ENCODE measurements at regions not wholly inside any gene's neighbourhood (a gene's known extent, or its start where the extent isn't known, plus 50 kb on each side); places are given as distances from the start of the nearest gene placed in this dataset.

DNA sequence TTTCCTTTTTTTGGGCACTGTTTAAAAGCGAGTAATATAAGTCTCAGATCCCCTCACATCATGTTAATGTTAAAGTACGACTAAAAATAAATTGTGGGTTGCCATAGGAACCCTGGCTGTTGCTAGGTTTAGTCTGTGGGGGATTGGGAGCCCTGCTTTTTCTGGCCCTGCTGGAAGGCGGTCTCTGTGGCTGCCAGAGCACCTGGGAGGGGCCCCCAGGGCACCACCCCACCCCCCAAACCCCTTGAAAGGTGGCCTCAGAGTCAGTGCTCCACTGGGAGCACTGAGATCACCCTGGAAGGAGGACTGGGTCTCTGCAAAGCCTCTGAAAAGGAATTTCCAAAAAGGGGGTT lies 66.2 kb upstream of the NEURL1B start:
- no peak overlapping the region for H3K4me3 ChIP-seq
- 0 out of 2 replicates have a peak overlapping the region, but pooled peaks have one; percentile 5 for H3K4me2 ChIP-seq
- no peaks in the 10 kb centered on the region for H3K79me2 ChIP-seq (replicated peaks; ENCODE audit: insufficient read depth)
- H3F3A ChIP-seq (replicated peaks; ENCODE audit: low read depth) = no peaks in the 10 kb centered on the region
- no peaks in the 10 kb centered on the region for H3K36me3 ChIP-seq (ENCODE audit: insufficient read depth)
- H3K4me1 ChIP-seq (ENCODE audit: insufficient read depth) = peaks cover 20% of the 10 kb centered on the region
- DNase-seq (ENCODE audit: low spot score) (no peak), ATAC-seq (no peak; the same call in 1 of the 3 replicates)
- Mint-ChIP-seq H3K27ac (no peak overlapping the region; the same call in 1 of the 2 replicates), H3K36me3 (ENCODE audit: low read depth) (no peaks in the 10 kb centered on the region), H3K27me3 (ENCODE audit: insufficient read depth, low read depth, poor library complexity) (peaks cover 21% of the 10 kb centered on the region), H3K4me3 (no peak overlapping the region), H3K4me1 (peaks cover 31% of the 10 kb centered on the region), H3K9me3 (no peaks in the 10 kb centered on the region)
- H3K27ac ChIP-seq (ENCODE audit: low read depth) = no peak overlapping the region
- no peaks in the 10 kb centered on the region for H4K20me1 ChIP-seq (replicated peaks; ENCODE audit: insufficient read depth)
- no peak for TF ChIP-seq ZNF114 (CRISPR knock-in tag; IDR thresholded peaks at IDR 0.05)
- no peak for TF ChIP-seq STAT1 (IDR thresholded peaks at IDR 0.05; ENCODE audit: unreplicated experiment)
- TF ChIP-seq, protein P1, sequence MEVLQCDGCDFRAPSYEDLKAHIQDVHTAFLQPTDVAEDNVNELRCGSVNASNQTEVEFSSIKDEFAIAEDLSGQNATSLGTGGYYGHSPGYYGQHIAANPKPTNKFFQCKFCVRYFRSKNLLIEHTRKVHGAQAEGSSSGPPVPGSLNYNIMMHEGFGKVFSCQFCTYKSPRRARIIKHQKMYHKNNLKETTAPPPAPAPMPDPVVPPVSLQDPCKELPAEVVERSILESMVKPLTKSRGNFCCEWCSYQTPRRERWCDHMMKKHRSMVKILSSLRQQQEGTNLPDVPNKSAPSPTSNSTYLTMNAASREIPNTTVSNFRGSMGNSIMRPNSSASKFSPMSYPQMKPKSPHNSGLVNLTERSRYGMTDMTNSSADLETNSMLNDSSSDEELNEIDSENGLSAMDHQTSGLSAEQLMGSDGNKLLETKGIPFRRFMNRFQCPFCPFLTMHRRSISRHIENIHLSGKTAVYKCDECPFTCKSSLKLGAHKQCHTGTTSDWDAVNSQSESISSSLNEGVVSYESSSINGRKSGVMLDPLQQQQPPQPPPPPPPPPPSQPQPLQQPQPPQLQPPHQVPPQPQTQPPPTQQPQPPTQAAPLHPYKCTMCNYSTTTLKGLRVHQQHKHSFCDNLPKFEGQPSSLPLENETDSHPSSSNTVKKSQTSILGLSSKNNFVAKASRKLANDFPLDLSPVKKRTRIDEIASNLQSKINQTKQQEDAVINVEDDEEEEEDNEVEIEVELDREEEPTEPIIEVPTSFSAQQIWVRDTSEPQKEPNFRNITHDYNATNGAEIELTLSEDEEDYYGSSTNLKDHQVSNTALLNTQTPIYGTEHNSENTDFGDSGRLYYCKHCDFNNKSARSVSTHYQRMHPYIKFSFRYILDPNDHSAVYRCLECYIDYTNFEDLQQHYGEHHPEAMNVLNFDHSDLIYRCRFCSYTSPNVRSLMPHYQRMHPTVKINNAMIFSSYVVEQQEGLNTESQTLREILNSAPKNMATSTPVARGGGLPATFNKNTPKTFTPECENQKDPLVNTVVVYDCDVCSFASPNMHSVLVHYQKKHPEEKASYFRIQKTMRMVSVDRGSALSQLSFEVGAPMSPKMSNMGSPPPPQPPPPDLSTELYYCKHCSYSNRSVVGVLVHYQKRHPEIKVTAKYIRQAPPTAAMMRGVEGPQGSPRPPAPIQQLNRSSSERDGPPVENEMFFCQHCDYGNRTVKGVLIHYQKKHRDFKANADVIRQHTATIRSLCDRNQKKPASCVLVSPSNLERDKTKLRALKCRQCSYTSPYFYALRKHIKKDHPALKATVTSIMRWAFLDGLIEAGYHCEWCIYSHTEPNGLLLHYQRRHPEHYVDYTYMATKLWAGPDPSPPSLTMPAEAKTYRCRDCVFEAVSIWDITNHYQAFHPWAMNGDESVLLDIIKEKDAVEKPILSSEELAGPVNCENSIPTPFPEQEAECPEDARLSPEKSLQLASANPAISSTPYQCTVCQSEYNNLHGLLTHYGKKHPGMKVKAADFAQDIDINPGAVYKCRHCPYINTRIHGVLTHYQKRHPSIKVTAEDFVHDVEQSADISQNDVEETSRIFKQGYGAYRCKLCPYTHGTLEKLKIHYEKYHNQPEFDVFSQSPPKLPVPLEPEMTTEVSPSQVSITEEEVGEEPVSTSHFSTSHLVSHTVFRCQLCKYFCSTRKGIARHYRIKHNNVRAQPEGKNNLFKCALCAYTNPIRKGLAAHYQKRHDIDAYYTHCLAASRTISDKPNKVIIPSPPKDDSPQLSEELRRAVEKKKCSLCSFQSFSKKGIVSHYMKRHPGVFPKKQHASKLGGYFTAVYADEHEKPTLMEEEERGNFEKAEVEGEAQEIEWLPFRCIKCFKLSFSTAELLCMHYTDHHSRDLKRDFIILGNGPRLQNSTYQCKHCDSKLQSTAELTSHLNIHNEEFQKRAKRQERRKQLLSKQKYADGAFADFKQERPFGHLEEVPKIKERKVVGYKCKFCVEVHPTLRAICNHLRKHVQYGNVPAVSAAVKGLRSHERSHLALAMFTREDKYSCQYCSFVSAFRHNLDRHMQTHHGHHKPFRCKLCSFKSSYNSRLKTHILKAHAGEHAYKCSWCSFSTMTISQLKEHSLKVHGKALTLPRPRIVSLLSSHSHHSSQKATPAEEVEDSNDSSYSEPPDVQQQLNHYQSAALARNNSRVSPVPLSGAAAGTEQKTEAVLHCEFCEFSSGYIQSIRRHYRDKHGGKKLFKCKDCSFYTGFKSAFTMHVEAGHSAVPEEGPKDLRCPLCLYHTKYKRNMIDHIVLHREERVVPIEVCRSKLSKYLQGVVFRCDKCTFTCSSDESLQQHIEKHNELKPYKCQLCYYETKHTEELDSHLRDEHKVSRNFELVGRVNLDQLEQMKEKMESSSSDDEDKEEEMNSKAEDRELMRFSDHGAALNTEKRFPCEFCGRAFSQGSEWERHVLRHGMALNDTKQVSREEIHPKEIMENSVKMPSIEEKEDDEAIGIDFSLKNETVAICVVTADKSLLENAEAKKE (CRISPR knock-in tag; IDR thresholded peaks at IDR 0.05) = no peak
- no peak for TF ChIP-seq EZH2 (IDR thresholded peaks at IDR 0.05; ENCODE audit: low read depth, unreplicated experiment)
- H3K27me3 ChIP-seq (ENCODE audit: insufficient read depth) = no peaks in the 10 kb centered on the region
- H2AFZ ChIP-seq = no peak overlapping the region
- no peaks in the 10 kb centered on the region for H3K9me2 ChIP-seq (ENCODE audit: insufficient read depth)

DNA sequence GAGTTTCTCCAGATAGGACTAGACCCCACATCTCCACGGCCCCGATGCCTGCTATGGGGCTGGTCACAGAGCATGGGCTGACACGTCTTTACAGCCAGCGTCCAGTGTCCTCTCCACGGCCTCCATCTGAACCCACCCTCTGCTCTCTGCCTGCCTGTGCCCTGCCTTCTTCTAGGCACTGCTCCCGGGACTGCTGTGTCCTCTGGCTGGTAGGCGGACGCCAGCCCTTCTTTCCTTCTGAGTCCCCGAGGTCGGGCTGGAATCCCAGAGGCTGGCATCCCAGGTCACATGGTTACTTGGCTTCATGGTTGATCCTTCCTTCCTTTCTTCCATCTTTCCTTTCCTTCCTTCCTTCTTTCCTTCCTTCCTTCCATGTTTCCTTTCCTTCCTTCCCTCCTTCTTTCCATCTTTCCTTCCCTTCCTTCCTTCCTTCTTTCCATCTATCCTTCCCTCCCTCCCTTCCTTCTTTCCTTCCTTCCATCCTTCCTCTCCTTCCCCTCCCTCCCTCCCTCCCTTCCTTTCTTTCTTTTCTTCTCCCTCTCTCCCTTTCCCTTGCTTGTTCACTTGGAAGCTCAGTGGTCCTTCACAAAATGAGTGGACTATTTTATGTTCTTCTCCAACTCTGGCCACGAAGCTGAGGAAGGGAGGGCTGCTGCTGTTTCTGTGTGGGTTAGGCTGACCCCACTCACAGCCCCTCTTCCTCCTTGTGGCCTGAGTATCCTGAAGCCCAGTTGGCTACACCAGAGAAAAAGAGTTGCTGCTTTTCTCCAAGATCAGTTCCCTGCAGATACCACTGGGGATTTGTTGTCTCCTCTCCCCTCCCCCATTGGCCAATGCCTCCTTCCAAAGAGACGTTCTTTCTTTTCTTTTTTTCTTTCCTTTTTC lies 66.8 kb upstream of the NEURL1B start:
- ATAC-seq (0 out of 3 replicates have a peak, but pooled peaks have one; percentile 7), DNase-seq (ENCODE audit: low spot score) (no peak)
- Mint-ChIP-seq H3K27ac (no peak overlapping the region; the same call in 1 of the 2 replicates), H3K9me3 (no peaks in the 10 kb centered on the region), H3K4me1 (peaks cover 36% of the 10 kb centered on the region), H3K27me3 (ENCODE audit: insufficient read depth, low read depth, poor library complexity) (peaks cover 24% of the 10 kb centered on the region), H3K36me3 (ENCODE audit: low read depth) (no peaks in the 10 kb centered on the region), H3K4me3 (no peak overlapping the region)
- Histone ChIP-seq H3K4me1 (ENCODE audit: insufficient read depth) (peaks cover 20% of the 10 kb centered on the region), H3K36me3 (ENCODE audit: insufficient read depth) (no peaks in the 10 kb centered on the region), H3K27me3 (ENCODE audit: insufficient read depth) (no peaks in the 10 kb centered on the region), H3F3A (replicated peaks; ENCODE audit: low read depth) (no peaks in the 10 kb centered on the region), H3K4me3 (no peak overlapping the region), H3K79me2 (replicated peaks; ENCODE audit: insufficient read depth) (no peaks in the 10 kb centered on the region), H3K9me2 (ENCODE audit: insufficient read depth) (no peaks in the 10 kb centered on the region), H4K20me1 (replicated peaks; ENCODE audit: insufficient read depth) (no peaks in the 10 kb centered on the region), H3K4me2 (0 out of 2 replicates have a peak overlapping the region, but pooled peaks have one; percentile 5), H3K27ac (ENCODE audit: low read depth) (no peak overlapping the region), H2AFZ (no peak overlapping the region)
- TF ChIP-seq EZH2phosphoT487 (IDR thresholded peaks at IDR 0.05; ENCODE audit: unreplicated experiment) (no peak), ZNF114 (CRISPR knock-in tag; IDR thresholded peaks at IDR 0.05) (no peak), JUNB (IDR thresholded peaks at IDR 0.05; ENCODE audit: unreplicated experiment) (no peak), CREB1 (CRISPR knock-in tag; IDR thresholded peaks at IDR 0.05; ENCODE audit: low read depth) (no peak)
- TF ChIP-seq, protein P2, sequence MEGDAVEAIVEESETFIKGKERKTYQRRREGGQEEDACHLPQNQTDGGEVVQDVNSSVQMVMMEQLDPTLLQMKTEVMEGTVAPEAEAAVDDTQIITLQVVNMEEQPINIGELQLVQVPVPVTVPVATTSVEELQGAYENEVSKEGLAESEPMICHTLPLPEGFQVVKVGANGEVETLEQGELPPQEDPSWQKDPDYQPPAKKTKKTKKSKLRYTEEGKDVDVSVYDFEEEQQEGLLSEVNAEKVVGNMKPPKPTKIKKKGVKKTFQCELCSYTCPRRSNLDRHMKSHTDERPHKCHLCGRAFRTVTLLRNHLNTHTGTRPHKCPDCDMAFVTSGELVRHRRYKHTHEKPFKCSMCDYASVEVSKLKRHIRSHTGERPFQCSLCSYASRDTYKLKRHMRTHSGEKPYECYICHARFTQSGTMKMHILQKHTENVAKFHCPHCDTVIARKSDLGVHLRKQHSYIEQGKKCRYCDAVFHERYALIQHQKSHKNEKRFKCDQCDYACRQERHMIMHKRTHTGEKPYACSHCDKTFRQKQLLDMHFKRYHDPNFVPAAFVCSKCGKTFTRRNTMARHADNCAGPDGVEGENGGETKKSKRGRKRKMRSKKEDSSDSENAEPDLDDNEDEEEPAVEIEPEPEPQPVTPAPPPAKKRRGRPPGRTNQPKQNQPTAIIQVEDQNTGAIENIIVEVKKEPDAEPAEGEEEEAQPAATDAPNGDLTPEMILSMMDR (conservative IDR thresholded peaks at IDR 0.05; ENCODE audit: low read depth in 2 of 2) = no peak
- TF ChIP-seq, protein P3, sequence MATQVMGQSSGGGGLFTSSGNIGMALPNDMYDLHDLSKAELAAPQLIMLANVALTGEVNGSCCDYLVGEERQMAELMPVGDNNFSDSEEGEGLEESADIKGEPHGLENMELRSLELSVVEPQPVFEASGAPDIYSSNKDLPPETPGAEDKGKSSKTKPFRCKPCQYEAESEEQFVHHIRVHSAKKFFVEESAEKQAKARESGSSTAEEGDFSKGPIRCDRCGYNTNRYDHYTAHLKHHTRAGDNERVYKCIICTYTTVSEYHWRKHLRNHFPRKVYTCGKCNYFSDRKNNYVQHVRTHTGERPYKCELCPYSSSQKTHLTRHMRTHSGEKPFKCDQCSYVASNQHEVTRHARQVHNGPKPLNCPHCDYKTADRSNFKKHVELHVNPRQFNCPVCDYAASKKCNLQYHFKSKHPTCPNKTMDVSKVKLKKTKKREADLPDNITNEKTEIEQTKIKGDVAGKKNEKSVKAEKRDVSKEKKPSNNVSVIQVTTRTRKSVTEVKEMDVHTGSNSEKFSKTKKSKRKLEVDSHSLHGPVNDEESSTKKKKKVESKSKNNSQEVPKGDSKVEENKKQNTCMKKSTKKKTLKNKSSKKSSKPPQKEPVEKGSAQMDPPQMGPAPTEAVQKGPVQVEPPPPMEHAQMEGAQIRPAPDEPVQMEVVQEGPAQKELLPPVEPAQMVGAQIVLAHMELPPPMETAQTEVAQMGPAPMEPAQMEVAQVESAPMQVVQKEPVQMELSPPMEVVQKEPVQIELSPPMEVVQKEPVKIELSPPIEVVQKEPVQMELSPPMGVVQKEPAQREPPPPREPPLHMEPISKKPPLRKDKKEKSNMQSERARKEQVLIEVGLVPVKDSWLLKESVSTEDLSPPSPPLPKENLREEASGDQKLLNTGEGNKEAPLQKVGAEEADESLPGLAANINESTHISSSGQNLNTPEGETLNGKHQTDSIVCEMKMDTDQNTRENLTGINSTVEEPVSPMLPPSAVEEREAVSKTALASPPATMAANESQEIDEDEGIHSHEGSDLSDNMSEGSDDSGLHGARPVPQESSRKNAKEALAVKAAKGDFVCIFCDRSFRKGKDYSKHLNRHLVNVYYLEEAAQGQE (IDR thresholded peaks at IDR 0.05; ENCODE audit: unreplicated experiment) = no peak
